Bronchial epithelial cell (primary cell): ENCODE measurements at regions not wholly inside any gene's neighbourhood (a gene's known extent, or its start where the extent isn't known, plus 50 kb on each side); places are given as distances from the start of the nearest gene placed in this dataset.

Experiments
- DNase-seq: peaks from one replicate; pipeline ENCODE4 v3.0.0-alpha.2; 2010; ENCODE audit warnings: low read depth
- FAIRE-seq: peaks from 2 replicates; lab custom pipeline; 2011; peaks lifted over from hg19 to GRCh38; lab: Jason Lieb, UNC
- H3K27me3 ChIP-seq: 2 replicates; pipeline ENCODE4 v1.5.1; 2011; ENCODE audit warnings: low read length; ENCODE audit not compliant: control insufficient read depth, insufficient read depth
- H3K36me3 ChIP-seq: 2 replicates; pipeline ENCODE4 v1.5.1; 2011; ENCODE audit warnings: low read length; ENCODE audit not compliant: control insufficient read depth, insufficient read depth
- H3K4me3 ChIP-seq: 2 replicates; pipeline ENCODE4 v1.5.1; 2011; ENCODE audit warnings: mild to moderate bottlenecking, low read depth, low read length, control low read depth
- TF ChIP-seq, protein P1 (sequence below): IDR thresholded peaks from 2 replicates; pipeline ENCODE4 v1.5.1; 2011; ENCODE audit warnings: mild to moderate bottlenecking, moderate library complexity, low read length, control low read depth, inconsistent platforms; ENCODE audit not compliant: insufficient read depth, severe bottlenecking

DNA sequence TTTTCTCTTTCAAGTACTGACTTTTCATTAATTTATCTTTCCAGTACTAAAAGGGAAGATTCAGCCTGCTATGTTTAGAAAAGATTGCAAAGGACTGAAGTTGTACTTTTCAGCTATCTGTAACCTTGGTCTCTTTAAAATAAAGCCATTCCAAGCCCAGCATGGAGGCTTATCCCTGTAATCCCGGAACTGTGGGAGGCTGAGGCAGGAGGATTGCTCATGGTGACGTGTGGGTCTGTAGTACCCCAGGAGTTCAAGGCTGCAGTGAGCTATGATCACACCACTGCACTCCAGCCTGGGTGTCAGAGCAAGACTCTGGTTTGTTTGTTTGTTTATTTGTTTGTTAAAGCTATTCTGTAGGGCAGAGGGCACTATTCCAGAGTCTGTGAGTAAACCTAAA, 50.6 kb upstream of the TMEM170B start:
- H3K4me3 ChIP-seq, result no peak overlapping the region
- TF ChIP-seq, protein P1, sequence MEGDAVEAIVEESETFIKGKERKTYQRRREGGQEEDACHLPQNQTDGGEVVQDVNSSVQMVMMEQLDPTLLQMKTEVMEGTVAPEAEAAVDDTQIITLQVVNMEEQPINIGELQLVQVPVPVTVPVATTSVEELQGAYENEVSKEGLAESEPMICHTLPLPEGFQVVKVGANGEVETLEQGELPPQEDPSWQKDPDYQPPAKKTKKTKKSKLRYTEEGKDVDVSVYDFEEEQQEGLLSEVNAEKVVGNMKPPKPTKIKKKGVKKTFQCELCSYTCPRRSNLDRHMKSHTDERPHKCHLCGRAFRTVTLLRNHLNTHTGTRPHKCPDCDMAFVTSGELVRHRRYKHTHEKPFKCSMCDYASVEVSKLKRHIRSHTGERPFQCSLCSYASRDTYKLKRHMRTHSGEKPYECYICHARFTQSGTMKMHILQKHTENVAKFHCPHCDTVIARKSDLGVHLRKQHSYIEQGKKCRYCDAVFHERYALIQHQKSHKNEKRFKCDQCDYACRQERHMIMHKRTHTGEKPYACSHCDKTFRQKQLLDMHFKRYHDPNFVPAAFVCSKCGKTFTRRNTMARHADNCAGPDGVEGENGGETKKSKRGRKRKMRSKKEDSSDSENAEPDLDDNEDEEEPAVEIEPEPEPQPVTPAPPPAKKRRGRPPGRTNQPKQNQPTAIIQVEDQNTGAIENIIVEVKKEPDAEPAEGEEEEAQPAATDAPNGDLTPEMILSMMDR, result no peak
- H3K27me3 ChIP-seq, result no peaks in the 10 kb centered on the region
- FAIRE-seq, result no peak
- no peaks in the 10 kb centered on the region for H3K36me3 ChIP-seq
- DNase-seq, result no peak

DNA sequence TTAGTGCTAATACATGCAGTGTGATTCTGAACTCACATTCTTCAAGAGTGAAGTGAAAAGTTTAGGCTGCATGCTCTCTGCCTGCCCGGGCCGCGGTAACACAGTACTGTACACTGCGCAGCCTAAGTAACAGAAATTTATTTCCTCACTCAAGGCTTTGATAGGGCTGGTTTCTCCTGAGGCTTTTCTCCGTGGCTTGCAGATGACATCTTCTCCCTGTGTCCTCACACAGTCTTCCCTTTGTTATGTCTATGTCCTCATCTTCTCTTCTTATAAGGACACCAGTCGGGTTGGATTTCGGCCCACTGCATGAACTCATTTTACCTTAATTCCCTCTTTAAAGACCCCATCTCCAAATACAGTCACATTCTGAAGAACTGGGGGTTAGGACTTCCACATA, 51.1 kb upstream of the TMEM170B start:
- H3K27me3 ChIP-seq, result no peaks in the 10 kb centered on the region
- H3K36me3 ChIP-seq, result no peaks in the 10 kb centered on the region
- DNase-seq, result no peak
- no peak for FAIRE-seq
- TF ChIP-seq, protein P1, result no peak
- no peak overlapping the region for H3K4me3 ChIP-seq

DNA sequence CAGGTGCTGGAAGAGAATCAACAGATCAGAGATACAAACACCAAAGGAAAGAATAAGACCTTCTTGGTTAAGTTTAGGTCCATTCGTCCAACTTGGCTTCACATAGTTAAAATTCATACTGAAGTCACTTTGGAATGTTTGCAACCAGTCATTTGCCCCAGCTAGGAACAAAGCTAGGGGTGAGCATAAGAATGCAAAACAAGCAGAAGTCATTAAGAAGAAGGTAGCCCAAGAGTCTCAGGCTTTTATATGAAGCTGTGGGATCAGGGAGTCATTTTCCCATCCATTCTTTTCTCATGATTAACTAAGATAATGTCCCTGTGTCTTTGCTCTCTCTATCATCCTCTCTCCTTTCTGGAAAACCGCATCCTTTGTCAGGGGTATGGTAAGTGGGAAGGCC, 51.5 kb upstream of the TMEM170B start:
- no peak for FAIRE-seq
- DNase-seq, result no peak
- H3K36me3 ChIP-seq, result no peaks in the 10 kb centered on the region
- TF ChIP-seq, protein P1, result no peak
- H3K4me3 ChIP-seq, result no peak overlapping the region
- no peaks in the 10 kb centered on the region for H3K27me3 ChIP-seq

DNA sequence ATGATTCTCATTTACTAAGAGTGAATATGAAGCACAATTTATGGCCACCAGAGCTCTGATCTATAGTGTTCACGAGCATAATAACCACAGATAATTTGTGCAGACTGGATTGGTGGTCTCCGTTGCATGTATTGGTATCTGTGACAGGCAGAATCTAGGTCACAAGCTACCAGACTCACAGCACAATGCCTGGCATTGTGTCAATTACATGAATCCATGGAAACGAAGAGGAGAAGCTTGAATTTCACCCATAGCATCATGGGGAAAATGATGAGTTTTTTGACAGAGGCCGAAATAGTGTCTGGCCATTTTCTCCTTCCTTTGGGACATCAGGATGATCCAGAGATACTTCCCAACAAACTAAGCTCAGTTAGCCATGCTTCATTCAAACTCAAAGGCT, 52.3 kb upstream of the TMEM170B start:
- FAIRE-seq, result no peak
- DNase-seq, result no peak
- Histone ChIP-seq H3K27me3 (no peaks in the 10 kb centered on the region), H3K4me3 (no peak overlapping the region), H3K36me3 (no peaks in the 10 kb centered on the region)
- TF ChIP-seq, protein P1, result no peak

DNA sequence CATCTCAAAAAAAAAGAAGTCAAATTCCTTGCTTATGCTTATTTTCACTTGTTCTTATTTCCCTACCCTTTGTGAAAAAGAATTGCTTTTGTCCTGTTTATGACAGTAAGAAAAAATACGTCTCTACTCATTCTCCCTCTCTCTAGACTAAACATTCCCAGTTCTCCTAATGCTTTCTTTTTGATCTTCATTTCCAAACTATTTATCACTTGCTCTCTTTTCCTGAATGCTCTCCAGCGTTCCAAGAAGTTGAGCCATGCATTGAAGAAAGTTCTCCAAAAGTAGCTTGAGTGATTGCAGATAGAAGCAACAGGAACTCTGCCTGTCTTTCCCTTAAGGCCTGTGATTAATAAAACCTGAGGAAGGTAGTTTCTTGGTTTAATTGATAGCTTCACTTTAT, 53.1 kb upstream of the TMEM170B start:
- DNase-seq, result no peak
- TF ChIP-seq, protein P1, result no peak
- H3K4me3 ChIP-seq, result no peak overlapping the region
- no peak for FAIRE-seq
- no peaks in the 10 kb centered on the region for H3K36me3 ChIP-seq
- H3K27me3 ChIP-seq, result no peaks in the 10 kb centered on the region

DNA sequence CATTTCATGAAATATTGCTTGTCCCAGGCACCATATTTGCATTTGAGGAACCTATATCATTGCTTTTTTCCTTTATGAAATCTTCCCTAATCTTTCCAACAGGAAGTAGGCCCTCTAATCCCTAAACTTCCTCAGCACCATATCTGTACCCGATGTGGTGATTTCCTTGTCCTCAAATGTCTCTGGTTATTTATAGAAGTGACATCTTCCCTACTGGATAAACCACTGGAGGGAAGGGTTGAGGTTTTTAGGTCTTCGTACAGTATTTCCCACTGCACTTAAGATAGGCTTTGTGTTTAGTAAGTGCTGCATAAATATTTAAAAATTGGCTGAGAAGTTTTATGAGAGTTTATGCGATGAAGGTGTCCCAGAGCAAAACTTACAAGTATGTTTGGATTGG, 54.9 kb upstream of the TMEM170B start:
- no peaks in the 10 kb centered on the region for H3K27me3 ChIP-seq
- TF ChIP-seq, protein P1, result no peak
- H3K4me3 ChIP-seq, result no peak overlapping the region
- no peak for FAIRE-seq
- no peaks in the 10 kb centered on the region for H3K36me3 ChIP-seq
- DNase-seq, result no peak
